Putamen (tissue), 1 donor: ENCODE measurements at regions not wholly inside any gene's neighbourhood (a gene's known extent, or its start where the extent isn't known, plus 50 kb on each side); places are given as distances from the start of the nearest gene placed in this dataset.
"Not testable (repeated sequence)": the region's sequence is repeated elsewhere in the genome, so short reads cannot be mapped to it uniquely, and the experiment has no call there.

Source experiments
- DNase-seq: peaks from one replicate; pipeline ENCODE4 v3.0.0-alpha.2; 2016; ENCODE audit warnings: low spot score

DNA sequence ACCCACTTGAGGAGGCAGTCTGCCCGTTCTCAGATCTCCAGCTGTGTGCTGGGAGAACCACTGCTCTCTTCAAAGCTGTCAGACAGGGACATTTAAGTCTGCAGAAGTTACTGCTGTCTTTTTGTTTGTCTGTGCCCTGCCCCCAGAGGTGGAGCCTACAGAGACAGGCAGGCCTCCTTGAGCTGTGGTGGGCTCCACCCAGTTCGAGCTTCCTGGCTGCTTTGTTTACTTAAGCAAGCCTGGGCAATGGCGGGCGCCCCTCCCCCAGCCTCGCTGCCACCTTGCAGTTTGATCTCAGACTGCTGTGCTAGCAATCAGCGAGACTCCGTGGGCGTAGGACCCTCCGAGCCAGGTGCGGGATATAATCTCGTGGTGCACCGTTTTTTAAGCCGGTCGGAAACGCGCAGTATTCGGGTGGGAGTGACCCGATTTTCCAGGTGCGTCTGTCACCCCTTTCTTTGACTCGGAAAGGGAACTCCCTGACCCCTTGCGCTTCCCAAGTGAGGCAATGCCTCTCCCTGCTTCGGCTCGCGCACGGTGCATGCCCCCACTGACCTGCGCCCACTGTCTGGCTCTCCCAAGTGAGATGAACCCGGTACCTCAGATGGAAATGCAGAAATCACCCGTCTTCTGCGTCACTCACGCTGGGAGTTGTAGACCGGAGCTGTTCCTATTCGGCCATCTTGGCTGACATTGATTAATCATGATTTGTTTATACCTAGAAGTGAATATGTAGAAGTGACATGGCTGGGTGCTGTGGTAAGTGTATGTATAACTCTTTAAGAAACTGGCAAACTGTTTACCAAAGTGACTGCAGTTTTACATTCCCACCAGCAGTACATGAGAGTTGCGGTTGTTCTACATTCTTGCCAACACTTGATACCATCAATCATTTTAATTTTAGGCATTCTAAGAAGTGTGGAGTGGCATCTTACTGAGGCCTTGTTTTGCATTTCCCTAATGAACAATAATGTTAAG is 465.9 kb upstream of the MAP3K7 start:
- not testable (repeated sequence) for DNase-seq

DNA sequence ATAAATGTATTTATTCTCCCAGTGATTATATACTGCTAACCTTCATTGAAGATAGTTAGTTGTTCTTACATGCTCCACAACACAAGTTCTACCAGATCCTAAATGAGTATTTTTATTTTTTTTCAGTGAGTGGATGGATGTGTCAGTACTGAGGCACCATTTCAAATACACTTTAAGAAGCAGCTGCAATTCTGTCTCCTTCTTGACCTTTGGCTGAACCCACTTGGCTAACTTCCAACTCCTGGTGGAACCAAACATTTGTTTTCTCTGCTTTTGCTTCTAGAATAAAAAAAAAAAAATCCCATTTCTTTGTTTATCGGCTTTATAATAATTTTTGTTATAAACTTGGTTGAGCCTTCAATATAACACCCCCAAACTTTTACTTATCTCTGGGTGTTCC is 458.3 kb upstream of the MAP3K7 start:
- no peak for DNase-seq

DNA sequence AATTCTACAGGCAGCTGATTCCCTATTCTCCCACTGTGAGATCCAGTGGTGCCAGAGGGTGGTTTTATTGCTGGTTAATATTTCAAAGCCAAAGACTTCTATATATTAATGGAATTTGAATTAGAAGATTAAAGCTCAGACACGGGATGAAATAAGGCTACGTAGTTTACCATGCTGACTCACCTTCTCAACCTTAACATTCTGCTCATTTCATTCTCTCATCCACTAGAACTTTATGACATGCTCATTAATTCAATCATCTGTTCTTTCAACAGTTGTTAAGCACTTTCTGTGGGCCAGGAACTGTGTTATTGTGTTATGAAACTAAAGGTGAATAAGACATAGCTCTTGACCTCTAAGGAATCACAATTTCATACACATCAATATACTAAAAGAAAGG is 456.9 kb upstream of the MAP3K7 start:
- DNase-seq: no peak

DNA sequence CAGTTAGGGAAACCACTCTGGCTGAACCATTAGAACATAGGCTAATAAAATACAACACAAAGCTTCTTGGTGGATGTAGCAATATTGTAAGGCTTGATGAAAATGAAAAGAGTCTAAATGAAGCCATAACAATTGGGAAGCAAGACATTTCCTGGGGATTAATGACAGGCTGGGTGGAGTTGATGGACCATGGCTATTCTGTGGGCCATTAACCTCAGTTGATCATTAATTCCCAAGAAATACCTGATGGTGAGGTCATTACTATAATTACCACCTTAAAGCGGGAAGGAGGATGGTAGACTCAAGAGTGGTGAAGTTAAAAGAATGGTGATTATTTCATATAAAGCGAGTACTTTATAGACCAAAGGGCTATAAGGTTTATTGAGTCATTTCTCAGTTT is 455.8 kb upstream of the MAP3K7 start:
- no peak for DNase-seq

DNA sequence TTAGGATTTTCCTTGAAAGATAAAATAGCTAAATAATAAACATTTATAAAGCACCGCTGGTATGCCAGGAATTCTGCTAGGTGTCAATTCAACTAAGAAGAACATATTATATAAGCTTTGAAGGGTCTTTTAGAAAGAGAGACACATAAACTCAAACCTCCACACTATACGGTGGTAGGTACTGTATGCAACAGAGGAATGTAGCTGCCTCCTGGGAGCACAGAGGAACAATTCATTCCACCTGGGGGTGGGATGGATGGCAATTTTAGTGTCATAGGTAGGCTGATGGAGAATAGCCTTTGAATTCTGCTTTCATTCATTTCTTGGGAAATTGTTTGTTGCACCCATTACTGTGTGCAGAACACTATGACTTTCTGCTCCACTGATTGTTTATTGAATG is 447.1 kb upstream of the MAP3K7 start:
- DNase-seq: no peak

DNA sequence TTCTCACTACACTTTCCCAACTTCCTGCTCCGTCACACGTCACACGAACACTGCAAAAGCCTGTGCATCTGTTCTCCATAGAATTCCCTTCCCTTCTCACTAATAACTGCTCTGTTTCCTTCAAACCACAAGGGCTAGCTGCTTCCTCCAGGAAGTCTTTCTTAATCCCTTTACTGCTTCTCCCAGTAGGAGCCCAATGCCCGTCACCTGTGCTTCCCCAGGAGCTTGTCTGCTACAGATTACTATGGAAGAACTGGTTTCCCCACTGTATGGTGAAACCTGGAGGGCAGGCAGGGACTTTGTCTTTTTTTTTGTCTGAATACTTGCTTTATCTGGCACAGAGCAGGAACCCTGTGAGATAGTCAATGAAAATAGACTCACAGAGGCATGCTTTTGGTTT is 444.7 kb upstream of the MAP3K7 start:
- no peak for DNase-seq

DNA sequence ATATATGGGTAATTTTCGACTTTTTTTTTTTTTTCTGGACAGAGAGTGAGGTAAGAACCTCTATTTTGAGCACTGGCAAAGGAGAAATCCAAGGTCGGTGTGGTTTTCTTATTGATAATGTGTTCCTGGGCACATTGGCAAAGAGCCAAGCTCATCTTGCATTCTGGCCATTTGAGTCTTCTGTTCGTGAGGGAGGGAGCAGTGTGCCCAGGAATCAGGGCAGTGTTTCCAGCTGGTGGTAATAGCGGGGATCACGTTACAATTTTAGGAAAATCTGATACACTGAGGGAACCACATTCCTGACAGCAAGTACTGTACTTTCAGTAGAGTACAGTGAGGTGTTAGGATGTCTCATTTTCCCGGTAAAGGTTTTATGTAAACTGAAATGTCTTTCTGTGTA is 442.3 kb upstream of the MAP3K7 start:
- peak; percentile 2 for DNase-seq

DNA sequence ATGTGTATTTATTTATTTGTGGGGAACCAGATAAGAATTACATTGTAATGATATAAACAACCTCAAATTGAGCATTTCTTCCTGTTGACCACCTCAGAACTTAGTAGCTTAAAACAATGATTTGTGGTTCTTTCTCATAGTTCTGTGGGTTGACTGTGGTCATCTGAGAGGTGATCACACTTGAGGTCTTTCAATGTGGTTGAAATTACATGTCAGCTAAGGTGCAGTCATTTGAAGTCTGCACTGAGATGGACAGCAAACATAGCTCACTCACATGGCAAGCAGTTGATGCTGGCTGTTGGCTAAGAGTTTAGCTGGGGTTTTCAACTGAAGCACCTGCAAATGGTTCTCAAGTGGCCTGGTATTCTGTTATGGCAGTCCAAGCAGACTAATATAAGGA is 436.7 kb upstream of the MAP3K7 start:
- no peak for DNase-seq

DNA sequence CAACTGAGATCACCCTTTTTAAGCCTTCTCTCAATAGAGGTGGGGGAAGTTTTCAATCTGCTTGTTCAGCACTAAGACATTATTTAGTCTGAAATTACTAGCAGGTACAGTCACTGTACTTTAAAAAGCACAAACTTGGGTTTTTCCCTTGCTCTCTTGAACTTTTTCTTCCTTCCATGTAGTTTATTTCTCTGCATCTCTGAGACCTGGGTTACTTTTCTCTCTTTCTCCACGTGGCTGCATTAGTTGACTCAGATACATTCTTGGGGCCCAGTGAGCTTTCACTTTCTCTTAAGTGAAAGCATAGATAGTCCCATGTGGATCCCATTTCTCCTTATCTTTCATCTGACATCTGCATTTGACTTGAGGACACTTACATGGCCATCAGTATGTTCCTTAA is 433.9 kb upstream of the MAP3K7 start:
- DNase-seq: no peak

DNA sequence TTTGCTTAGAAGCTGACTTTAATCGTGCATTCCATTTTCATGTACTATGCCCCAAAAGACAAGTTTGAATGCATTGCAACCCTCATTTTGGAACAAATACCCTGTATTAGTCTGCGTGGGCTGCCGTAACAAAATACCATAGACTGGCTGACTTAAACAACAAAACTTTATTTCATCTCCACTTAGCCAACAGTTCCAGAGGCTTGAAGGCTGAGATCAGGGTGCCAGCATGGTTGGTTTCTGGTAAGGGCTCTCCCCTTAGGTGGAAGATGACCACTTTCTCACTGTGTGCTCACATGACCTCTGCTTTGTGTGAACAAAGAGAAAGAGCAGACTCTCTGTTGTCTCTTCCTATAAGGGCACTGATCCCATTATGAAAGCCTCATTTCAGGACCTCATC is 431.7 kb upstream of the MAP3K7 start:
- DNase-seq: no peak

DNA sequence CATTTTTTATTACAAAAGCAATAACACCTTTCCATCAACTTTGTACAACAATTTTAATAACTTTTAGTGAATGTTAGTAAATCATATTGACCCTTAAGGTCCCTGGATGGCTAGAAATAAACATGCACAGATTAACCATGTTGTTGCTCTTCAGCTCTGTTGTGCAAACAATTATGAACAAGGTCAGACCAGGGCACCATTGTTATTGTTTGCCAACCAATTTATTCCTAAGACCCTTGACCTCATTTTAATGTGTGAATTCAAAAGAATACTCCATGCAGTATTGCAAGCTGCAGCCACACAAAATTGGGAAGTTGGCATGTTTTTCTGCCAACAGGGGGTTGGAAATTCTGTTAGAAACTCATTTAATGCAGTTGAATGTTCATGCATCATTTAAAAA is 426.6 kb upstream of the MAP3K7 start:
- no peak for DNase-seq

DNA sequence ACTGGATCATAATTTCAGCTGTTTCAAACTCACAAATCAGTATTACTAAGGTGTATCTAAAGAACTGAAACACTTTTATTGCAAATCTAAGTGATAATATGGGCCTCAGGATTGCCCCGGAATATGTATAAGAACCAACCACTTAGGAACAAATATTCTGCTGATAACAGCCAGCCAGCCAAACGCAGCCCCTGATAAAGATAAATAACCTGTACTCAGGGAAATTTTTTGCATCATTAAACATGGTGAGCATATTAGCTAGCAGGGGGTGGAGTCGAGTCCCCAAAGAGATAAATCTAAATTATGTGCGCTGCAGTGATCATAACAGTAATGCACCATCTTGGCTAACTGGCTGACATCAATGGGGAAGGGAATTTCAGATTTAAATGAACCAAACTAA is 410.2 kb upstream of the MAP3K7 start:
- DNase-seq: no peak

DNA sequence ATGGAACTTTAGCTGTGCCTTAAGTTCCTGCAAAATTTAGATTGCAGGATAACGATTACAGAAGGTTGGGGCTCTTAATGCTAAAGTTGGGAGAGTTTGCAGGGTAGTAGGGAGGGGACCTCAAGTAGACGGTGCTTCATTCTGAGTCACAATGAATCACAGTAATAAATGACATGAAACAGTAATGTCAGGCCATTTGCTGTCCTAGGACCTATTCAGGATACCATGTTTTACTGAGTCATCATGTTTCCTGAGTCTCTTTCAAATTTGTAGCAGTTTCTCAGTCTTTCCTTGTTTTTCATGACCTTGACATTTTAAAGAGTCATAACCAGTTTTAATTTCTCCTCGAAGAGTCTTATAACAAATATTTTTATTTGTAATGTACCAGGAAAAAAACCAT is 406.9 kb upstream of the MAP3K7 start:
- DNase-seq: no peak

DNA sequence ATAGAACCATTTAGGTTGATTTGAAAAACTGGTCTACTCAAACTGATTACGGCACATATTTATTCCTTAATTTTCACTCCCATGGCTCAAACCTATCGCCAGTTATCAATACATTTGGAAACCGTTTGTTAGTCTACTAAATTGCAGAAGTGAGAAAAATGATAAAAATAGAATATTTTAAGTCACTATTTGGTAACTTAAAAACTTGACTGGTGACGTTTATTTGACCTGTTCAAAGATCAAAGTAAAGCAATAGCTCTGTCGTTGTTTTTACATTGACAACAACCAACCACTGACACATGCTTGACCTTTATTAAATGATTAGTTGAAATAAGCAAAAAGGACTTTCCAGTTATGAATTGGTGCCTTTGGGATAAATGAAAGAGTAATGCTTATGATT is 402.9 kb upstream of the MAP3K7 start:
- DNase-seq: no peak

DNA sequence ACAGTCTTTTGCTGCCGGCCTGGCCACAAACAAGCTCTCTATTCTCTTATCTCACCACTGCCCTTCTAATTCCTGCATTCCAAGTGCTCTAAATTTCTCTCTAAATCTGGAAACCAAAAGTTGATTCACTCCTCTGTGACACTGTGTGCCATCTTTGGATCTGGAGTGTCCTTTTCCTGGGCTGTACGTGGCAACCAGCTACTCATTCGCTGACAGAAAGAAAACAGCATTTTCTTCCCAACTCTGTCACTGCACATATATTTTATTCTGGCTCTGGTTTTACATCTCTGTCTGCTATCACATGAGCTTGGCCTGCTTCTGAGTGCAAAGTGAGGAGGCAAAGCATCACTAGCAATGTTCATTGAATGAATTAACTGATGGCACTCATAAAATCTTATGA is 397.2 kb upstream of the MAP3K7 start:
- DNase-seq: no peak

DNA sequence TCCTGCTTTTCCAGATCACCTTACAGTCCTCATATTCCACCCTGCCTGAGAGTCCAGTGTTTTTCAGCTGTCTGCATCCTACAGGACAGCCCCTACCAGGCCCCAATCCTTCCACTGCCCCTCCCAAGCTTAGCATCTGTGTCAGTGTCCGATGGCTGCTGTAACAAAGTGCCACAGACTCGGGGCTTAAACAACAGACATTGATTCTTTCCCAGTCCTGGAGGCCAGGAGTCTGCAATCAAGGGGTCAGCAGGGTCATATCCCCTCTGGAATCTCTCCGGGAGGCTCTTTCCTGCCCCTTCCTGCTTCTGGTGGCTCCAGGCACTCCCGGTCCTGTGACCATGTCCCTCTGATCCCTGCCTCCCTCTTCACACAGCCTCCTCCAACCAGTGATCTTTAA is 396.6 kb upstream of the MAP3K7 start:
- no peak for DNase-seq

DNA sequence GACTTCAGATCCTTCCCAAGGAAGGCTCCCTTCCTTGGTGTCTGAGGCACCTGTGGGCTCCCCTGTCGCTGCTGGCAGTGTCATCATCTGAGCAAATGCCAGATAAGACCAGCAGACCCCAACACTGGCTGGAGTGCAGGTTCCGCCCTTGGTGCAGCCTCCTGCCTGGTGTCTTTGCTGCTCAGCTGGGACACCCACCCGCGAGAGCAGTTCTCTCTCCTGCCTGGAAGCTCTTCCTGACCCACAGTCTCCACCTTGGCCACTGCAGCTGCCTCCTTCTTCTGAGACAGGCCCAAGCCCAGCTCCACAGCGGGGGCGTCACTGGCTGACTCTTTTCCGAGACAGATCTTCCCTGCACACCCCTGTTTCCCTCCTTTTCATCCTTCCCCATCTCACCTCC is 395.7 kb upstream of the MAP3K7 start:
- DNase-seq: no peak

DNA sequence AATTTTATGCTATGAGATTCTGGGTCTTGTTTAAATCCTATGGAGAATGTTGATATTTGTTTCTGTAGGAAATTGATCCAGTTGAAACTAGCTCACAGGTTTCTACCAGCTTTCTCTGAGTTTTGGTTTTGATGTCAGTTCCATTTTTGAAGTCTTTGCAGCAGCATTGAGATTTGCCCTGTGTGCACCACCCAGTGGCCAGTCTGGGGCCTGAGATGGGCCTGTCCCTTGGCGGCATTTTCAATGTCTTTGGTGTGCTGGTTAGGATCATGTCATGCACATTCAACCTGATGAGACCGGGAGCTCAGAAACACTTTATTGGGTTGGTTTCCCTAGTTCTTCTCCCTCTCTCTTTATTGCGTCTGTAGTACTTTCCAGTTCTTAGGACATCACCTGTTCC is 395.2 kb upstream of the MAP3K7 start:
- DNase-seq: no peak

DNA sequence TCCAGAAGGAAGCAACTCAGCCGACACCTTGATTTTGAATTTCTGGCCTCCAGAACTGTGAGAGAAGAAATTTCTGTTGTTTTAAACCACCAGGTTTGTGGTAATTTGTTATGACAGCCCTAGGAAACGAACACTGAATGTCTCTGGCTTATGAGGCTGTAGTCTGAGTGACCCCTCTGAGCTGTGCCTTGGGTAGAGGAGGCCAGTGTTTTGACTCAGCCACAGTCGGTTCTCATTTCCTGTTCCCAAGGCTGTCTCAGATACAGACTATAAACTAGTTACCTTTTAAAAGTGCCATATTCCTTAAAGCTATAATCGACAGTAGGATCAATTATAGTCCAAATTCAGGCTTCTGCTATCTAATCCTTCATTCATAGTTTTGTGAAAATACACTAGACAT is 391.2 kb upstream of the MAP3K7 start:
- DNase-seq: no peak

DNA sequence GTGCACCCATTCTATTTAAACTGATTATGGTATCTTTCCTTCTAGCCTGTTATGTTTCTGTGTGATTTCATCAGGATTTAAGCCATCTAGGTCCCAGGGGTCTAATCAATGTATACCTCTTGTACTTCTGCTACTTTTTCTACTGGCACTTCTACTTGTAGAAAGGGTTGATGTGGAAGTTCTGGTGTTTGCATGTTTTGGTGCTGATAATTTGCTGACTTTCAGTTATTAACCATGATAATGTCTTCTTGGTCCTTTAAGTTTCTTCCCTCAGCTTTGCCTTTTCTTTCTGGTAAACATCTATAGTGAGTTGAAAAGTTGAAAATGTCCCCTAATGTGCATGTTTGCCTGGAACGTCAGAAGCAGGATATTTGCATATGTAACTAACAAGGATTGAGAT is 390.6 kb upstream of the MAP3K7 start:
- DNase-seq: no peak

DNA sequence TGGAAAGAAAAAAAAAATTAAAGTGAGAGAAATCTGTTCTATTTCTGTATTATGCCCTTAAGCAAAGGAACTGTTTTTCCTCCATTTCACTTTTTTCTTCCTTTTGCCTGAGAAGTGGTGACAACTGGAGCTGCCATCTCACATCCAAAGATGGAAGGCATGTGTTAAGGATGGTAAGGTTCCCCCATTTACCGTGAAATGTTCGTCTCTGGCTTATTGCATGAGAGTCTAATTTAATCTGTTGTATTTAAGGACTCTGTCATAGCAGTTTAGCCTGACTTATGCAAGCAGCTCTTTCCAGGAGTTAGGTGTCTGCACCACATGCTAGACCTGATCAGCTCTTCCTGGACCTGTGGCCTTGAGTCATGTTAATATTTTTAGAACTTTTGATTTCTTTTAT is 389.5 kb upstream of the MAP3K7 start:
- no peak for DNase-seq

DNA sequence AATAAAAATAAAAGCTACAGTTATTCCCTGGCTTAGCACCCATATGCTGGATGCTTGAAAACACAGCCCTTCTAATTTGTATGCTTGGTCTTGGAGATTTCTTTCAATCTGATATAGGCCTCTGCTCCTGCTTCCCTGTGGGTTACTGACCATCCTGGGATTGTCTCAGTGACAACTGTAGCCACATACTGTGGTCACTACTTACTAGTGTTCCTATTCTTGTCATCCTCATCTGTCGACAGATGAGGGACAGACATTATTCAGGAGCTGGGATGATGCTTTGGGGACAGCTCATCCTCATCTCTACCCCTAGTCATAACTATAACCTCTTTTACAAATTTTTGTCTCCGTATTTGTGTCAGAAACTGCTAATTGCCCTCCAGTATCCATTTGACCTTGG is 388.9 kb upstream of the MAP3K7 start:
- no peak for DNase-seq

DNA sequence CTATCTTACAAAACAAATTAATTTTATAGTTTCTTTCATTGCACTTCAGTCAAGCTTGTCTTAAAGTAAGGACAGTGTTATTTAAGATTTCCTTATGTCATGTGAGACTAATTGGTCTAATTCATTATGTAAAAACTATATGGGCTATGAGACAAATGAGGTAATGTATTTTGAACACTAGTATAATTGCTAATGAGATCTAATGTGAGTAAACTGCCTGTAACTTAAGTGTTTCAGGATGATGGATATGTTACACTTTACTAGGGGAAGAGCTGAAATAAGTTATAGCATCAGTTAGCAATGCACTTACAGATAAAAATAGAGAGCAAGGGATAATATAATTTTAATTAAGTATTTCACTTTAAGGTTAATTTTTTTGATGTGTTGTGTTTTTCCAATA is 386.3 kb upstream of the MAP3K7 start:
- no peak for DNase-seq

DNA sequence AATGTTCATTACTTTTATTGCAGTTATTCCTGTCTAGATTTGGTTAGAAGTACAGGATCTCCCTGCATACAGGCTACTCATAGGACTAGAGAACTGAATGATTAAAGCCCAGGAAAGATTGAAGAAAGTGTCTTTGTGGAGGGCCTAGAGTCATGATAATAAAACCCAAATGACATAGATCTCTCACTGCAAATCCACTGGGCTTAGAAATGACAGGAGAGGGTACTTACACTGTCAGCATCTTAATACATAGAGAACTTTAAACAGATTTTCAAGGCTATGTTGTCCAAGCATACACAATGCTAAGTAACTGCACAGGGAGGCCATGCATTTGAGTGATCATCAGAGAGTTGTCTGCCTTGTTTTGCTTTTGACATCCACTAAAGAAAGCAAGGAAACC is 383.8 kb upstream of the MAP3K7 start:
- DNase-seq: no peak
